Spleen (tissue), 7 donors: ENCODE measurements at regions not wholly inside any gene's neighbourhood (a gene's known extent, or its start where the extent isn't known, plus 50 kb on each side); places are given as distances from the start of the nearest gene placed in this dataset.

Experiments
- POLR2A ChIP-seq, 3 donors: fragments of 450-650 bp; IDR thresholded peaks; one replicate each; pipeline ENCODE4 v1.5.1; 2017; ENCODE audit warnings: antibody characterized with exemption in 3 of 3, mild to moderate bottlenecking in 1 of 3
- TF ChIP-seq, protein P1 (sequence below), 11 experiments: fragments of 200-600 bp in 7 of 11; fragments of 450-650 bp in 4 of 11; sonication (generic) in 4 of 11; IDR thresholded peaks in 8 of 11; conservative IDR thresholded peaks in 3 of 11; 1 replicate in 7 of 11; 2 replicates in 4 of 11; pipeline versions ENCODE4 v1.4.0 to v1.8.0; 2016 to 2021; ENCODE audit warnings: antibody characterized with exemption in 11 of 11, inconsistent platforms in 4 of 11, mild to moderate bottlenecking in 1 of 11
- donor health status: DM: no; HTN: no; CAD: no; lungs with moderate emphysema.
- donor health status: DM: no; HTN: no; CAD: no.
- donor health status: DM: no; HTN: no; CAD: no.

DNA sequence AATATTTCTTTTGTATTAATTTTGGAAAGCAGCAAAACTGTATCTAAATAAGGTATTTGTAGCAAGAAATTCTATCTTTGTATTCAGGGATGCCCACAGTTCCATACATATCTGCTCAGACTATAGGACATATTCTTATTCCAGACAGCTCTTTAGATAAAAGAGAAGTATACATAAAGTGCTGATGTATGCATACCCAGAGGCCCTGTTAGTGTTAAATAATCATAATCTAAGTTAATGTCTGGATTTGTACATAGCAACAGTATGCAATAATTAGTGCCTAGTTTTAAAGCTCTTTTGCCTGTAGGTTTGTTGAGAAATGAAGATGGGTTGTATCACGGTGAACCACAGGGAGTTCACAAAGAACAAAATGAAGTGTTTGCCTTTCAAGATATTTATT lies 428.0 kb upstream of the RGPD4 start:
- TF ChIP-seq, protein P1, sequence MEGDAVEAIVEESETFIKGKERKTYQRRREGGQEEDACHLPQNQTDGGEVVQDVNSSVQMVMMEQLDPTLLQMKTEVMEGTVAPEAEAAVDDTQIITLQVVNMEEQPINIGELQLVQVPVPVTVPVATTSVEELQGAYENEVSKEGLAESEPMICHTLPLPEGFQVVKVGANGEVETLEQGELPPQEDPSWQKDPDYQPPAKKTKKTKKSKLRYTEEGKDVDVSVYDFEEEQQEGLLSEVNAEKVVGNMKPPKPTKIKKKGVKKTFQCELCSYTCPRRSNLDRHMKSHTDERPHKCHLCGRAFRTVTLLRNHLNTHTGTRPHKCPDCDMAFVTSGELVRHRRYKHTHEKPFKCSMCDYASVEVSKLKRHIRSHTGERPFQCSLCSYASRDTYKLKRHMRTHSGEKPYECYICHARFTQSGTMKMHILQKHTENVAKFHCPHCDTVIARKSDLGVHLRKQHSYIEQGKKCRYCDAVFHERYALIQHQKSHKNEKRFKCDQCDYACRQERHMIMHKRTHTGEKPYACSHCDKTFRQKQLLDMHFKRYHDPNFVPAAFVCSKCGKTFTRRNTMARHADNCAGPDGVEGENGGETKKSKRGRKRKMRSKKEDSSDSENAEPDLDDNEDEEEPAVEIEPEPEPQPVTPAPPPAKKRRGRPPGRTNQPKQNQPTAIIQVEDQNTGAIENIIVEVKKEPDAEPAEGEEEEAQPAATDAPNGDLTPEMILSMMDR (IDR thresholded peaks at IDR 0.05 in 8 of 11, conservative IDR thresholded peaks at IDR 0.05 in 3 of 11) = no peak
- TF ChIP-seq POLR2A (IDR thresholded peaks at IDR 0.05) = no peak
